Thymus (tissue), 11 donors: ENCODE measurements at regions not wholly inside any gene's neighbourhood (a gene's known extent, or its start where the extent isn't known, plus 50 kb on each side); places are given as distances from the start of the nearest gene placed in this dataset.
"Not testable (repeated sequence)": the region's sequence is repeated elsewhere in the genome, so short reads cannot be mapped to it uniquely, and the experiment has no call there.

Source experiments
- DNase-seq, 9 donors: peaks; one replicate each; pipeline ENCODE4 v3.0.0-alpha.2; 2013; ENCODE audit warnings: low spot score in 9 of 9, low read depth in 6 of 9, missing footprints in 1 of 9
- H3K27ac ChIP-seq, 2 donors: one replicate each; pipeline ENCODE4 v1.5.1; 2013; ENCODE audit warnings: control low read depth in 1 of 2, low read depth in 1 of 2, low read length in 1 of 2, mild to moderate bottlenecking in 1 of 2, moderate library complexity in 1 of 2
- H3K27me3 ChIP-seq, 2 donors: one replicate each; pipeline ENCODE4 v1.5.1; 2013; ENCODE audit warnings: low read length in 1 of 2; ENCODE audit not compliant: control insufficient read depth in 2 of 2, insufficient read depth in 1 of 2
- H3K36me3 ChIP-seq, 2 donors: one replicate each; pipeline ENCODE4 v1.5.1; 2013; ENCODE audit warnings: low read length in 1 of 2, mild to moderate bottlenecking in 1 of 2, moderate library complexity in 1 of 2; ENCODE audit not compliant: control insufficient read depth in 2 of 2, insufficient read depth in 2 of 2
- H3K4me1 ChIP-seq, 2 donors: one replicate each; pipeline ENCODE4 v1.5.1; 2013; ENCODE audit warnings: low read length in 2 of 2; ENCODE audit not compliant: control insufficient read depth in 2 of 2, insufficient read depth in 2 of 2
- H3K4me3 ChIP-seq, 2 donors: one replicate each; pipeline ENCODE4 v1.5.1; 2013; ENCODE audit warnings: low read length in 2 of 2, control low read depth in 1 of 2, mild to moderate bottlenecking in 1 of 2
- H3K9me3 ChIP-seq, 2 donors: one replicate each; pipeline ENCODE4 v1.5.1; 2013; ENCODE audit warnings: low read length in 1 of 2, mild to moderate bottlenecking in 1 of 2; ENCODE audit not compliant: control insufficient read depth in 2 of 2, insufficient read depth in 1 of 2
- WGBS: extraction: QIAGEN DNeasy Blood & Tissue Kit; methylation state at CpG from one replicate; pipeline ENCODE4 v1.1.7; 2013; 5-methylcytosine and 5-hydroxymethylcytosine counted together
- donor health status: healthy.

GRCh38 chr4:138622362-138622761 lies 380.2 kb upstream of the SLC7A11 start:
- H3K4me1 ChIP-seq, H3K4me3 ChIP-seq, H3K27ac ChIP-seq, DNase-seq, H3K9me3 ChIP-seq, H3K27me3 ChIP-seq, H3K36me3 ChIP-seq: not testable (repeated sequence)
- WGBS: 72% methylated on average over 4 of the region's 4 CpGs

GRCh38 chr4:138616775-138617174 lies 374.6 kb upstream of the SLC7A11 start:
- Histone ChIP-seq H3K4me1 (no peaks in the 10 kb centered on the region), H3K27me3 (no peaks in the 10 kb centered on the region), H3K36me3 (no peaks in the 10 kb centered on the region), H3K4me3 (no peak overlapping the region), H3K27ac (no peak overlapping the region), H3K9me3 (no peaks in the 10 kb centered on the region)
- DNase-seq: no peak
- 94% methylated on average over 2 of the region's 2 CpGs for WGBS

DNA sequence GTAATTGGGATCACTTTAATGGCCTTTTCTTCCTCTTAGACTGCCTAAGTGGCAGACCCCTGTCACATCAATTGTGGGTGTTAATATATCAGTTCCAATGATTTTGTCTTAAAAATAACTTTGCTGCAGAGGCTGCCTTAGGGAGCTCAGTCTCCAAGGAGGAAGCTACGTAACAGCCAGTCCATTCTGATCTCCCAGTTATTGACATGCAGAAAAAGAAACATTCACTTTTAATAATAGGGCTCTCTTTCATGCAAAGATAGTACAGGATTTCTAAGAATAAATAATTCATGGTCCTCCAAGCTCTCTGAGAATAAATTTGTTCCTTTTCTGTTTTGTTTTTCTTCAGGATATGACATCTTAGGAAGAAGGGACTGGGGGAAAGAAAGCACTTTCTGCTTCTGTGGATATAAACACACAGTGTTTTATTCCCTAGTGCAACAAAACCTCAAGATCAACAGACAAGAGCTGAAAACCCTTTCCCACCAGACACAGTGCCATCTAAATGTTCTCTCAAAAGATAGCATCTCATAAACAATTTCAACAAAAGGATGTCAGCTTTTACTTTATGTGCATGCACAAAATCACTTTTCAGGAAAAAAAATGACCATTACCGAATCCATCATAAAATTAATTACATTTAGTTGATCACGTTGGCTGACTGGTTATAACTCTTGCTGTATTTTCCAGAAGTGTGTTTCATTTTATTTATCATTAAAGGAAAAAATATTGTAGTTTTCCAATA lies 372.4 kb upstream of the SLC7A11 start:
- no peaks in the 10 kb centered on the region for H3K4me1 ChIP-seq
- H3K4me3 ChIP-seq: no peak overlapping the region
- H3K9me3 ChIP-seq: no peaks in the 10 kb centered on the region
- H3K27ac ChIP-seq: no peak overlapping the region
- no peaks in the 10 kb centered on the region for H3K27me3 ChIP-seq
- 94% methylated on average over 3 of the region's 3 CpGs for WGBS
- no peaks in the 10 kb centered on the region for H3K36me3 ChIP-seq
- no peak for DNase-seq

DNA sequence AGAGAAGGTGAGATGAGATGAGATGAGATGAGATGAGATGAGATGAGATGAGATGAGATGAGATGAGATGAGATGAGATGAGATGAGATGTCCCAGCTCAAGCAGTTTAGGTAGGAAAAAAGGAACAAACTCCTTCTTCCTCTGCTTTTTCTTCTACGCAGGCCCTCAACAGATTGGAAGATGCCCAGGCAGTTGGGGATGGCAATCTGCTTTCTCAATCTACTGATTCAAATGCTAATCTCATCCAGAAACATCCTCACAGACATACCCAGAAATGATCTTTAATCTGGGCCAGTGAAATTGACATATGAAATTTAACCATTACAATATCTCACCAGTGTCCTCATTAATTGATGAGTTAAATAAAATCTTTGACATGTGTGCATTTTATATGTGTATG lies 370.3 kb upstream of the SLC7A11 start:
- Histone ChIP-seq H3K27ac (no peak overlapping the region), H3K36me3 (no peaks in the 10 kb centered on the region), H3K9me3 (no peaks in the 10 kb centered on the region), H3K4me3 (no peak overlapping the region), H3K27me3 (no peaks in the 10 kb centered on the region), H3K4me1 (no peaks in the 10 kb centered on the region)
- 97% methylated on average over 1 of the region's 1 CpG for WGBS
- no peak for DNase-seq

DNA sequence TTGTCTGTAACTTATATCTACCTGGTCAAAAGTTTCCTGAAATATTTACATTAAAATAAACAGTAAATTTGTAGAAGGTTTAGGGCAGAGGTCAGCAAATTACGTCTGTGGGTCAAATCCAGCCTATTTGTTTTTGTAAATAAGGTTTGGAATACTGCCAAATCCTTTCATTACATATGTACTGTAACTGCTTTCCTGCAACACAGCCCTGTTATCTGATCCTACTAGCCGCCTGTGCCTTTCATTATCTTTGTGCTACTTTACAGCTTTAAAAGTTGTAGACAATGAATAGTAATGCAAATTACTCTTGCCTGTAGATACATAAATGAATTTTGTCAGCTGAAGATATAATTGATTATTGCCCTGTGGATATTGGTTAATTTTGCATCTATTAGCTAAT lies 369.6 kb upstream of the SLC7A11 start:
- H3K4me1 ChIP-seq: no peaks in the 10 kb centered on the region
- H3K36me3 ChIP-seq: no peaks in the 10 kb centered on the region
- H3K27ac ChIP-seq: no peak overlapping the region
- DNase-seq: no peak
- no peaks in the 10 kb centered on the region for H3K9me3 ChIP-seq
- no peak overlapping the region for H3K4me3 ChIP-seq
- H3K27me3 ChIP-seq: no peaks in the 10 kb centered on the region
- WGBS: 63% methylated on average over 2 of the region's 2 CpGs

- H3K9me3 ChIP-seq: no peaks in the 10 kb centered on the region
- DNase-seq: no peak
- H3K36me3 ChIP-seq: no peaks in the 10 kb centered on the region
- no peak overlapping the region for H3K4me3 ChIP-seq
- 94% methylated on average over 1 of the region's 1 CpG for WGBS
- H3K4me1 ChIP-seq: no peaks in the 10 kb centered on the region
- no peaks in the 10 kb centered on the region for H3K27me3 ChIP-seq
- H3K27ac ChIP-seq: no peak overlapping the region
Observed at GRCh38 chr4:138611017-138611416, 368.9 kb upstream of the SLC7A11 start.

DNA sequence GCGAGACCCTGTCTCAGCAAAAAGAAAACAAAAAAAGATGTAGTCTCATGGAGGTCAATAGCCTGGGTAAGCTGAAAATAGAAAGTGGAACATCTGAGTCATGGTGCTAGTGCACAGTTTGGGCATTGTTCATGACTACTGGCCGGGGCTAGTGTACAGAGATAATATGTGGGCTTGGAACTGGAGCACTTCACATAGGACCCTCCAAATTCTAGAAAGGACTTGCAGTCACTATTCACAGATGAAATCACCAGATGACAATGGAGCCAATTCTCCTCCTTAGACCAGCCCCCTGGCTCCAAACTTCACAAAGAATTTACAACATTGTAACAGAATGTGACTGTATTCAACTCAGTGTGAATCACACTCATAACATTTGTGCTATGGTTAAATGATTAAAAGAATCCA lies 367.8 kb upstream of the SLC7A11 start:
- Histone ChIP-seq H3K4me1 (no peaks in the 10 kb centered on the region), H3K36me3 (no peaks in the 10 kb centered on the region), H3K27ac (no peak overlapping the region), H3K4me3 (no peak overlapping the region), H3K9me3 (no peaks in the 10 kb centered on the region), H3K27me3 (no peaks in the 10 kb centered on the region)
- 88% methylated on average over 2 of the region's 2 CpGs for WGBS
- no peak for DNase-seq

DNA sequence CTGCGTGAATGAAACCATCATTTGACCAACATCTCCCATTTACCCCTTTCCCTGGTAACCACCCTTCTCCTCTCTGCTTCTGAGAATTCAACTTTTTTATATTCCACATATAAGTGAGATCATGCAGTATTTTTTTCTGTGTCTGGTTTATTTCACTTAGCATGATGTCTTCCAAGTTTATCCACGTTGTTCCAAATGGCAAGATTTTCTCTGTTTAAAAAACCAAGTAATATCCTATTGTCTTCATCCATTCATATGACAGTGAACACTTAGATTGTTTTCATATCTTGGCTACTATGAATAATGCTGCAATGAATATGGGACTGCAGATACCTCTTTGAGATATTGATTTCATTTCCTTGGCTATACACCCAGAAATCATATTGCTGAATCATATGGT lies 362.4 kb upstream of the SLC7A11 start:
- H3K4me3 ChIP-seq: no peak overlapping the region
- no peaks in the 10 kb centered on the region for H3K27me3 ChIP-seq
- no peak overlapping the region for H3K27ac ChIP-seq
- H3K9me3 ChIP-seq: no peaks in the 10 kb centered on the region
- no peak for DNase-seq
- H3K36me3 ChIP-seq: no peaks in the 10 kb centered on the region
- no peaks in the 10 kb centered on the region for H3K4me1 ChIP-seq
- 89% methylated on average over 2 of the region's 2 CpGs for WGBS

DNA sequence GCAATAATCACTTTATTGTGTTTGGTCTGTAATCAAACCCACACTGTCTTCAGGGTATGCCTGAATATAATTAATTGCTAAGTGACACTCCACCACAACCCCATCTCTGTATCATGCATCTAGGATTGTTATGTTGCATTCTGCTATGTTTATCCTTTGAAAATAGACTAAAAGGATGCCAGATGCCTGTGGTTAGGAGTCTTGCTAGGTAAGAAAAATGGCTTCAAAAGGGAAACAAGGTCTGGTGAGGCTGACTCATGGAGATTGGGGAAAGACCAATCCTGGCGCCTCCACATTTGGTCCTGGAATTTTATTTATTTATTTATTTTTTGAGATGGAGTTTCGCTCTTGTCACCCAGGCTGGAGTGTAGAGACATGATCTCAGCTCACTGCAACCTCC lies 360.5 kb upstream of the SLC7A11 start:
- no peaks in the 10 kb centered on the region for H3K36me3 ChIP-seq
- no peaks in the 10 kb centered on the region for H3K4me1 ChIP-seq
- H3K4me3 ChIP-seq: no peak overlapping the region
- H3K27ac ChIP-seq: no peak overlapping the region
- no peaks in the 10 kb centered on the region for H3K27me3 ChIP-seq
- H3K9me3 ChIP-seq: no peaks in the 10 kb centered on the region
- DNase-seq: no peak
- WGBS: 66% methylated on average over 2 of the region's 2 CpGs
